ENCODE measurements at regions not wholly inside any gene's neighbourhood (a gene's known extent, or its start where the extent isn't known, plus 50 kb on each side); places are given as distances from the start of the nearest gene placed in this dataset.

DNA sequence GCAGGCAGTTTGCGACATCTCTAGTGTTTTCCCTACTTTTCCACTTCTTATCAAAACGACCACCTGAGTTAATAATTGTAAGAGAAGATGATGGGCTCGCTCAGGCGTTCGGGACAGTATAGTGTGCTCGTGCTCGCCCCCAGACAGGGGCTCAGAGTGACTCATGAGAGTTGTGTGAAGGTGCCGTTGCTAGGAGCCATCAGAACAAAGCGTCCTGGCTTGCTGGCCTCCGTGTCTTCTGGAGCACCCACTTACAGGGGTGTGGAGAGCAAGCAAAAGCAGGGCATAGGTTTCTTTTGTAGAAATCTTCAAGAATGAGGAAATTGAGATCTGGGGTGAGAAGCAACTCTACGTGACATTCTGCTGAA, 73.0 kb upstream of the ADGRG2 start:
- TF ChIP-seq CTCF (IDR thresholded peaks at IDR 0.05; ENCODE audit: poor library complexity), result no peak
- no peak for TF ChIP-seq EZH2 (IDR thresholded peaks at IDR 0.05; ENCODE audit: borderline replicate concordance)
